Transverse colon (tissue), 3 donors: ENCODE measurements at regions not wholly inside any gene's neighbourhood (a gene's known extent, or its start where the extent isn't known, plus 50 kb on each side); places are given as distances from the start of the nearest gene placed in this dataset.

ENCODE experiments used
- POLR2A ChIP-seq: fragments of 450-650 bp; IDR thresholded peaks from one replicate; pipeline ENCODE4 v1.6.1; 2016; ENCODE audit warnings: antibody characterized with exemption, mild to moderate bottlenecking, moderate library complexity
- TF ChIP-seq, protein P1 (sequence below), 5 experiments: fragments of 200-600 bp in 3 of 5; fragments of 450-650 bp in 2 of 5; sonication (generic) in 3 of 5; IDR thresholded peaks; 1 replicate in 2 of 5; 2 replicates in 3 of 5; pipeline ENCODE4 v1.5.1; 2016 to 2017; ENCODE audit warnings: antibody characterized with exemption in 5 of 5, inconsistent platforms in 3 of 5, mild to moderate bottlenecking in 2 of 5, moderate library complexity in 1 of 5

DNA sequence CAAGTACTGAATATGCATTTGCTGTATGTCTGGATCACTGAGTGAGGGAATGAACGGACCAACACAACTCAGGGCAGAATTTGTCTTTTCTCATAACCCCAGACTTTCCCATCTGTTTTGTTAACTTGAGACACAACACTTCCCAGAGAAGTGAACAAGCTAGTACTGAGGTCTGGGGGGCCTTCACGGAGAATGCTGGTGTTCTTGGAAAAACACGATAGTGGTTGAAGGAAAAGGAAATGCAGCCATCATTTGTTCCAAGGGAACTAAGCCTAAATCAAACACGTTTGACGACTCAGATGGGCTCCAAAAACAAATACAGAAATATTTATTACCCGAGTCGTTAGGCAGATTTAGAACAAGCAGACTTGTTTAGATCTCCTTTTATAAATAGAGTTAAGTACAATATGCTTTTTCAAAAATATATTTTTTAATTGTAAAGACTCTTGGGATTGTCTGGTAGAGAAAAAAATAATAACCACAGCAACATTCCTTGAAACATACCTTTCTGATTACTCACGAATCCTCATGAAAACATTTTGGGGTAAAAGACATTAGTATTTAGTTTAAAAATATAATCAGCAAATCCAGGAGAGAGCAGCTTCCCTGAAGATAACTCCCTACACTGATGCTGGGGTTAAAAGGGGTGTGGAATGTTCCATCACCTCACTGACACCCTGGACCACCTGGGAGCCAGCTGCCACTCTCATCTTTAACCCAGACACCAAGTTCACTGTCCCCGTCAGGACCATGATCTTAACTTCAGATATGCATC, 427.7 kb upstream of the RUNX1 start:
- TF ChIP-seq, protein P1, sequence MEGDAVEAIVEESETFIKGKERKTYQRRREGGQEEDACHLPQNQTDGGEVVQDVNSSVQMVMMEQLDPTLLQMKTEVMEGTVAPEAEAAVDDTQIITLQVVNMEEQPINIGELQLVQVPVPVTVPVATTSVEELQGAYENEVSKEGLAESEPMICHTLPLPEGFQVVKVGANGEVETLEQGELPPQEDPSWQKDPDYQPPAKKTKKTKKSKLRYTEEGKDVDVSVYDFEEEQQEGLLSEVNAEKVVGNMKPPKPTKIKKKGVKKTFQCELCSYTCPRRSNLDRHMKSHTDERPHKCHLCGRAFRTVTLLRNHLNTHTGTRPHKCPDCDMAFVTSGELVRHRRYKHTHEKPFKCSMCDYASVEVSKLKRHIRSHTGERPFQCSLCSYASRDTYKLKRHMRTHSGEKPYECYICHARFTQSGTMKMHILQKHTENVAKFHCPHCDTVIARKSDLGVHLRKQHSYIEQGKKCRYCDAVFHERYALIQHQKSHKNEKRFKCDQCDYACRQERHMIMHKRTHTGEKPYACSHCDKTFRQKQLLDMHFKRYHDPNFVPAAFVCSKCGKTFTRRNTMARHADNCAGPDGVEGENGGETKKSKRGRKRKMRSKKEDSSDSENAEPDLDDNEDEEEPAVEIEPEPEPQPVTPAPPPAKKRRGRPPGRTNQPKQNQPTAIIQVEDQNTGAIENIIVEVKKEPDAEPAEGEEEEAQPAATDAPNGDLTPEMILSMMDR (IDR thresholded peaks at IDR 0.05): no peak
- no peak for TF ChIP-seq POLR2A
